AG04450 (cell line): ENCODE measurements at regions not wholly inside any gene's neighbourhood (a gene's known extent, or its start where the extent isn't known, plus 50 kb on each side); places are given as distances from the start of the nearest gene placed in this dataset. TPM values are rescaled to one million over a fixed set of nuclear protein-coding genes. Genes with fewer than 3 reads are reported as not detected.

Experiments used
- CTCF ChIA-PET: fragments of 300-600, 350-600 bp; formaldehyde crosslinking; extraction: SDS; loops from one replicate; lab custom pipeline; 2022; ENCODE audit warnings: antibody characterized with exemption, inconsistent platforms; lab: Charles Lee
- POLR2A ChIA-PET: fragments of 350-600 bp; formaldehyde crosslinking; extraction: SDS; loops from one replicate; lab custom pipeline; 2021; ENCODE audit warnings: antibody characterized with exemption, inconsistent platforms; lab: Yijun Ruan, JAX
- DNase-seq: peaks from one replicate; pipeline ENCODE4 v3.0.0-alpha.2; 2011; ENCODE audit warnings: low read depth, low spot score
- H3K27ac ChIP-seq: one replicate; pipeline ENCODE4 v1.5.1; 2012; ENCODE audit warnings: low read depth, low read length, control low read depth
- H3K27me3 ChIP-seq: one replicate; pipeline ENCODE4 v1.6.0; 2012; ENCODE audit warnings: low read length; ENCODE audit not compliant: control insufficient read depth, insufficient read depth
- H3K4me3 ChIP-seq: 2 replicates; pipeline ENCODE4 v1.5.1; 2011; ENCODE audit warnings: mild to moderate bottlenecking, low read depth, low read length, control low read depth
- H3K9me3 ChIP-seq: 2 replicates; pipeline ENCODE4 v1.5.1; 2012; ENCODE audit warnings: low read length; ENCODE audit not compliant: control insufficient read depth, insufficient read depth
- CTCF ChIP-seq: IDR thresholded peaks from 2 replicates; pipeline ENCODE4 v1.5.1; 2011; ENCODE audit warnings: low read depth, low read length, control low read depth, inconsistent platforms
- small RNA-seq: library from RNA; depleted of rRNA; stranded (forward); fragments of <200 nt; gene quantifications from one replicate; pipeline ENCODE3, GENCODE V24; 2012; ENCODE audit warnings: low read depth; ENCODE audit not compliant: insufficient read length

DNA sequence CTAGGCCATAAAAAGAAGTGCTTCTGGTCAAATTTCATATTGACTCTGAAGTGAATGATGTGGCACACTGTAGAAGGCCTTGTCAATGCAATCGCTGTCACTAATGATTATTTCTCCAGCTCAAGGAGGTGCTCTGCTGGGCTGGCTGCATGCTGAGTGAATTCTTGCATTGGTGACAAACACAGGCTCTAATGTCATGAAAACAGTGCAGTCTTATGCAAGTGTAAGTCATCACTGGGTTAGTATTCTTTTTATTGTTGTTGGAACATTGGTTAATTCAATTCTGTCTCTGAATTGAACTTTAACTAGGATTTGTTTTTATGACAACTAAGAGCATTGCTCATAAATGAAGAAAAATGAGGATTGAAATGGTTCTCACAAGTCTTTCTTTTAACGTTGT is 57.3 kb upstream of the CD180 start:
- no peak for DNase-seq
- ChIA-PET POLR2A (no interaction called here), CTCF (interaction anchor here (0.6 to 2.3 kb wide), 2 partner anchors 7 to 818 kb away, joined by 3 to 15 read pairs; no protein-coding TSS in a partner anchor)
- Histone ChIP-seq H3K27me3 (no peaks in the 10 kb centered on the region), H3K27ac (no peak overlapping the region), H3K4me3 (no peak overlapping the region), H3K9me3 (no peaks in the 10 kb centered on the region)
- no peak for TF ChIP-seq CTCF

DNA sequence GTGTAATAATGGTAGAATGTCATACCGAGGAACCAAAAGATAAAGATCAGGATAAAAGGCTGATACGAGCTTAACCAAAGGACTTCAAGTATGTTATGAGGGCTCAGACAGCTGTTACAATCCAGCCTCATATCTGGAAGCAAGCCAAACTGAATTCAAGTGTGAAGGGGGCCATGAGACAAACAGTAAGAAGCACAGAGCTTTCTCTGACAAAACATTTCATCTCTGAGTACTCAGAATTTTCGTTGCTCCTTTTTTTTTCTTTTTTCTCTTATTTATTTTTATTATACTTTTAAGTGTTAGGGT is 52.9 kb upstream of the CD180 start:
- no peak overlapping the region for H3K4me3 ChIP-seq
- ChIA-PET CTCF (interaction anchor here (0.5 to 1.0 kb wide), 2 partner anchors 9 to 68 kb away, joined by 3 to 5 read pairs; no protein-coding TSS in a partner anchor), POLR2A (no interaction called here)
- H3K9me3 ChIP-seq: no peaks in the 10 kb centered on the region
- H3K27me3 ChIP-seq: no peaks in the 10 kb centered on the region
- H3K27ac ChIP-seq: no peak overlapping the region
- no peak for DNase-seq
- no peak for TF ChIP-seq CTCF

- CTCF ChIA-PET: interaction anchor here (0.6 to 1.0 kb wide), 3 partner anchors 9 to 1181 kb away, joined by 3 to 9 read pairs (median 3); no protein-coding TSS in a partner anchor
- POLR2A ChIA-PET: no interaction called here
- no peak for TF ChIP-seq CTCF
- Histone ChIP-seq H3K27me3 (no peaks in the 10 kb centered on the region), H3K4me3 (no peak overlapping the region), H3K27ac (no peak overlapping the region), H3K9me3 (no peaks in the 10 kb centered on the region)
- DNase-seq: no peak
These were observed 52.3 kb upstream of the CD180 start for GRCh38 chr5:67248703-67249589.

GRCh38 chr5:67246546-67247268 is 50.1 kb upstream of the CD180 start:
- no peak overlapping the region for H3K27ac ChIP-seq
- ChIA-PET CTCF (interaction anchor here (0.5 to 5.9 kb wide), 48 partner anchors 8 to 1765 kb away, joined by 3 to 102 read pairs (median 4); partner anchors contain the start of gene PIK3R1), POLR2A (no interaction called here)
- H3K4me3 ChIP-seq: no peak overlapping the region
- H3K27me3 ChIP-seq: no peaks in the 10 kb centered on the region
- DNase-seq: no peak
- H3K9me3 ChIP-seq: no peaks in the 10 kb centered on the region
- TF ChIP-seq CTCF: no peak

Small RNA genes in the stretch of these regions (small RNA-seq; reads per million reads assigned to genes)
- gene AC024581.2: not detected
- not detected for gene RNU6-1232P
